Stromal cell of bone marrow (primary cell): ENCODE measurements at regions not wholly inside any gene's neighbourhood (a gene's known extent, or its start where the extent isn't known, plus 50 kb on each side); places are given as distances from the start of the nearest gene placed in this dataset.

Source experiments
- DNase-seq: peaks from one replicate; pipeline ENCODE4 v3.0.0-alpha.2; 2012; ENCODE audit warnings: low read depth

GRCh38 chr2:47265158-47265557, 88.8 kb upstream of the CALM2 start:
- DNase-seq, result no peak

DNA sequence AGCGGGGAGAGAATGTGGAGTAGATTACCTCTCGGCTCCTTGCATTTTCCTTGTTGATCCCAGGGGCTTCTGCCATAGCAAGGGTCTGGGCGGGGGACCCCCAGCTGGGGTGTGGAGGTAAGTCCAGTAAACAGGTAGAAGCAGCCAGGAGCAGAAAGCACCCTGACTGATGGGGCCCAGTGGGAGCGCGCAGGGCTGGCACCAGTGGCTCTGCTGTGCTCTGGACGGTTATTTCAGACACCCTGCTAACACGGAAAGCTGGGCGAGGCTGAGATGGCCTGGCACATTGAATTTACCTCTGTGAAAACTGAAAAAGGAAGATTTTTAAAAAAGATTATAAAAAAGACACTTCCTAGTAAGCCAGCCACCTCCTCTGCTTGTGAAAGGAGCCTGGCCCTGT, 88.4 kb upstream of the CALM2 start:
- no peak for DNase-seq

GRCh38 chr2:47264143-47264542, 87.8 kb upstream of the CALM2 start:
- no peak for DNase-seq

DNA sequence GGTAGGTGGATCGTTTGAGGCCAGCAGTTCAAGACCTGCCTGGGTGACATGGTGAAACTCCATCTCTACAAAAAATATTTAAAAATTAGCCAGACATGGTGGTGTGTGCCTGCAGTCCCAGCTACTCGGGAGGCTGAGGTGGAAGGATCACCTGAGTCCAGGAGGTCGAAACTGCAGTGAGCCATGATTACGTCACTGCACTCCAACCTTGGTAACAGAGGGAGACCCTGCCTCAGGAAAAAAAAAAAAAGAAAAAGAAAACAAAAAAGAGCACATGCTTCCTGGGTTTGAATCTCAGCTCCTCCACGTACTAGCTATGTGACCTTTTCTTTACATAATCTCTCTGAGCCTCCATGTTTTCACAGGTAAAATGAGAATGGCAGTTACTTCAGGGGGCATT, 86.3 kb upstream of the CALM2 start:
- no peak for DNase-seq

- no peak for DNase-seq
Measured at GRCh38 chr2:47260971-47261370, 84.7 kb upstream of the CALM2 start.

GRCh38 chr2:47259829-47260228, 83.5 kb upstream of the CALM2 start:
- no peak for DNase-seq

DNA sequence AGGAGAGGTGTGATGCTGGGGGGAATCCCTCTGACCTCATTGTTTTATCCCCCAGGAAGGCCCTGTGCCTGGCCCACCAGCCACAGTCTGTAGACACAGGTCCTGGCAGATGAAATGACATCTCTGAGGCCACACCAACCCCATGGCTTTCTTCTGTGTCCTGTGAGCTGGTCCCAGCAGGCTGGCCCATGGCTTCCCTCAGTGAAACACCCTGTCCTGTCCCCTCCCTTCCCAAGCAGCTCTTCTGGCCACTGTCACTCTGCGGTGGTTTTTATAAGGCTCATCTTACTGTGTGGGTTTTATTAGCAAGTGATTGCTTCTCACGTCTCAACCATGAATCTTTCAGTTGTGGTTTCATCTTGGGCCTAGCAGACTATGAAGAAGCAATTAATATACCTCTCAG, 81.6 kb upstream of the CALM2 start:
- DNase-seq, result no peak

- DNase-seq, result no peak
Measured at GRCh38 chr2:47256416-47257087, 80.2 kb upstream of the CALM2 start.

GRCh38 chr2:47255794-47256193, 79.5 kb upstream of the CALM2 start:
- DNase-seq, result no peak

- no peak for DNase-seq
Measured at GRCh38 chr2:47254464-47254863, 78.2 kb upstream of the CALM2 start.

GRCh38 chr2:47253447-47253846, 77.1 kb upstream of the CALM2 start:
- no peak for DNase-seq

DNA sequence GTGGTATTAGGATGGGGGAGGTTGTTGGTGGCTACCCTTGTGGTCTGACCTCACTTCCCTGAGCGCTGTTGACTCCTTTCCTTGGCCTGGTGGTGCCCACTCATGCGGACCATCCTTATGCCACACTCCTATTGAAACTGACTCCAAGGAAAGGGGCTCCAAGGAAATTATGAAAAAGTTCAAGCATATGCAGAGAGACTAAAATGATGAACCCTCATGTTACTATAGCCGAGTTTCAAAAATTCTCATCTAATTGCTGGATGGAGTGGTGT, 75.0 kb upstream of the CALM2 start:
- no peak for DNase-seq

GRCh38 chr2:47250586-47251403, 74.5 kb upstream of the CALM2 start:
- DNase-seq, result no peak

GRCh38 chr2:47249931-47250330, 73.6 kb upstream of the CALM2 start:
- no peak for DNase-seq

GRCh38 chr2:47249157-47249900, 73.0 kb upstream of the CALM2 start:
- no peak for DNase-seq

GRCh38 chr2:47243596-47244323, 67.4 kb upstream of the CALM2 start:
- DNase-seq, result no peak

- DNase-seq, result no peak
Measured at GRCh38 chr2:47241715-47242114, 65.4 kb upstream of the CALM2 start.

DNA sequence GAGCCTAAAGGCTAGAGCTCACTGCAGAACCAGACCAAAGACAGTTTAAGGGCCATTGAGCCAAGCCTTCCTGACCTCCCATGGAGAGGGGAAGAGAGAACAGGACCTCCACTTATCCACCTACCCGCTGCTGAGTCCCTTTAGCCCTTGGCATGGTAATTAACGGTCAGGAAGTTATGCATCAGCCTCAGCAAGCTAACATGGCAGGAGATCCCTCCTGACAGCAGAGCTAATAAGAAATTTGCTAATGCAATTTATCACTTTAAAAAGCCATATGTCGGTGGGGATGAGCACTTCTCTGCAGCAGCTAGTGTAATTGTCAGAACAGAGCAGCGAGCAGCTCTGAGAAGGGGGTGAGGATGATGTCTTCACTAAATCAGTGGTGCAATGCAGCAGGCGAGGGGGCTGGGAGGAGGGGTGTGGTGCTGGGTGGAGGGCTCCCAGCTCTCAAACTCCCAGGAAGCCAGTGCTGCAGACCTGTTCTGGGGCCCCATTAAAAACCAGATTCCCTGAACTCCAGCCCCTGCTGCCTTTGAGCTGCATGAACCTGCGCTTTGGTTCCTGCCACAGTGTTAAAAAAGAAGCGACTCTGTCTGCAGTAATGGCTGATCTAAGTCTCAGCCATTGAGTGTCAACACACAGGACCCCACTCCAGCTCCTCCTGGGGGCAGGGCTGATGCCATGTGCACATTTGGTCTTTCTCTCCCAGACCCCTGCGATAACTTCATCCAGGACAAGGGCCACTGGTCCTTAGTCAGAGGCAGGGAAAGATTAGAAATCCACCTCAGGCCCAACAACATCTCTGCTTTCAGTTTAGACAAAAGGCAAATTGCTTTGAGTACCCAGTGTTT, 63.0 kb upstream of the CALM2 start:
- DNase-seq, result no peak

DNA sequence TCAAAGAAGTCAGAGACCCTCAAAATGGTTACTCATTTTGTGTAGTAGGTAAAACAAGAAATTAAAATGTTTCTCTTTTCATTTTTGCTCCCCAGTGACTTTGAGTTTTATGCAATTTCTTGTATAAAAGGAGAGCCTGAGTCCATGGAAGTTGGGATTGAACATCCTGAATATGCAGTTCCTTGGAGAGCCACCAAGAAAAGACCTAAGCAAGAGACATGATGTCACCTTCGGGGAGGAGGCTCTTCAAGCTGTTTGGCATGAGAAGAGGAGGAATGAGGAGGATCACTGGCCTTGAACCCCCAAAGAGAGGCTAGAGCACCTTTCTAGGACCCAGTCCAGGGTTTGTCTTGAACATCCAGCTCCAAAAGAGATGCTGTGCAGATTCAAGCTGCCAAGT, 62.3 kb upstream of the CALM2 start:
- no peak for DNase-seq

GRCh38 chr2:47237375-47238334, 61.3 kb upstream of the CALM2 start:
- peak; percentile 47 for DNase-seq
